ENCODE measurements at regions not wholly inside any gene's neighbourhood (a gene's known extent, or its start where the extent isn't known, plus 50 kb on each side); places are given as distances from the start of the nearest gene placed in this dataset.
"Not testable (repeated sequence)": the region's sequence is repeated elsewhere in the genome, so short reads cannot be mapped to it uniquely, and the experiment has no call there.

DNA sequence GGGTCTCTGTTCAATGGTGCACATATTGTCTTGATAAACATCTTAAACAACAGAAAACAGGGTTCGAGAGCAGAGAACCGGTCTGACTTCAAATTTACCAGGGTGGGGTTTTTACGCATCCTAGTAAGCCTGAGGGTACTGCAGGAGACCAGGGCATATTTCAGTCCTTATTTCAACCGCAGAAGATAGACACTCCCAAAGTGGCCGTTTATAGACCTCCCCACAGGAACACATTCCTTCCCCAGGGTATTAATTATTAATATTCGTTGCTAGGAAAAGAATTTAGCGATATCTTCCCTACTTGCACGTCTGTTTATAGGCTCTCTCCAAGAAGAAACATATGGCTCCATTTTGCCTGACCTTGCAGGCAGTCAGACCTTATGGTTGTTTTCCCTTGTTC is 1063.2 kb downstream of the DNAJB9 start:
- TF ChIP-seq, protein P1, sequence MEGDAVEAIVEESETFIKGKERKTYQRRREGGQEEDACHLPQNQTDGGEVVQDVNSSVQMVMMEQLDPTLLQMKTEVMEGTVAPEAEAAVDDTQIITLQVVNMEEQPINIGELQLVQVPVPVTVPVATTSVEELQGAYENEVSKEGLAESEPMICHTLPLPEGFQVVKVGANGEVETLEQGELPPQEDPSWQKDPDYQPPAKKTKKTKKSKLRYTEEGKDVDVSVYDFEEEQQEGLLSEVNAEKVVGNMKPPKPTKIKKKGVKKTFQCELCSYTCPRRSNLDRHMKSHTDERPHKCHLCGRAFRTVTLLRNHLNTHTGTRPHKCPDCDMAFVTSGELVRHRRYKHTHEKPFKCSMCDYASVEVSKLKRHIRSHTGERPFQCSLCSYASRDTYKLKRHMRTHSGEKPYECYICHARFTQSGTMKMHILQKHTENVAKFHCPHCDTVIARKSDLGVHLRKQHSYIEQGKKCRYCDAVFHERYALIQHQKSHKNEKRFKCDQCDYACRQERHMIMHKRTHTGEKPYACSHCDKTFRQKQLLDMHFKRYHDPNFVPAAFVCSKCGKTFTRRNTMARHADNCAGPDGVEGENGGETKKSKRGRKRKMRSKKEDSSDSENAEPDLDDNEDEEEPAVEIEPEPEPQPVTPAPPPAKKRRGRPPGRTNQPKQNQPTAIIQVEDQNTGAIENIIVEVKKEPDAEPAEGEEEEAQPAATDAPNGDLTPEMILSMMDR (conservative IDR thresholded peaks at IDR 0.05; ENCODE audit: low read depth, low read length): not testable (repeated sequence)
- TF ChIP-seq, protein P2, sequence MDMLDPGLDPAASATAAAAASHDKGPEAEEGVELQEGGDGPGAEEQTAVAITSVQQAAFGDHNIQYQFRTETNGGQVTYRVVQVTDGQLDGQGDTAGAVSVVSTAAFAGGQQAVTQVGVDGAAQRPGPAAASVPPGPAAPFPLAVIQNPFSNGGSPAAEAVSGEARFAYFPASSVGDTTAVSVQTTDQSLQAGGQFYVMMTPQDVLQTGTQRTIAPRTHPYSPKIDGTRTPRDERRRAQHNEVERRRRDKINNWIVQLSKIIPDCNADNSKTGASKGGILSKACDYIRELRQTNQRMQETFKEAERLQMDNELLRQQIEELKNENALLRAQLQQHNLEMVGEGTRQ (IDR thresholded peaks at IDR 0.05; ENCODE audit: low read depth, low read length): not testable (repeated sequence)
- TF ChIP-seq MAFK, CEBPB (IDR thresholded peaks at IDR 0.05; ENCODE audit: low read depth, low read length): not testable (repeated sequence)
